PC-9 (cell line): ENCODE measurements at regions not wholly inside any gene's neighbourhood (a gene's known extent, or its start where the extent isn't known, plus 50 kb on each side); places are given as distances from the start of the nearest gene placed in this dataset.

ENCODE experiments used
- CTCF ChIP-seq: fragments of 200-600 bp; sonication (generic); conservative IDR thresholded peaks from 2 replicates; pipeline ENCODE4 v1.6.1; 2017; ENCODE audit warnings: mixed run types, antibody characterized with exemption, mild to moderate bottlenecking, moderate library complexity
- EZH2 ChIP-seq: fragments of 200-600 bp; sonication (generic); IDR thresholded peaks from 2 replicates; pipeline ENCODE4 v1.8.0; 2017; ENCODE audit warnings: antibody characterized with exemption, low read depth

- TF ChIP-seq CTCF (no peak), EZH2 (no peak)
Measured at GRCh38 chr13:80671773-80672172, 330.8 kb upstream of the SPRY2 start.
